ENCODE measurements at regions not wholly inside any gene's neighbourhood (a gene's known extent, or its start where the extent isn't known, plus 50 kb on each side); places are given as distances from the start of the nearest gene placed in this dataset.
"Not testable (repeated sequence)": the region's sequence is repeated elsewhere in the genome, so short reads cannot be mapped to it uniquely, and the experiment has no call there.

- intact Hi-C loops (cut with DNase I): no loop called here
- no peak for ATAC-seq
- no peak for DNase-seq (ENCODE audit: missing footprints)
These were observed 237.6 kb upstream of the DUSP10 start for GRCh38 chr1:221979444-221980032.

- intact Hi-C loops (cut with DNase I); ATAC-seq: not testable (repeated sequence)
These were observed 236.9 kb upstream of the DUSP10 start for GRCh38 chr1:221978631-221979334.

GRCh38 chr1:221973787-221974186 lies 231.9 kb upstream of the DUSP10 start:
- DNase-seq (ENCODE audit: missing footprints); ATAC-seq; intact Hi-C loops (cut with DNase I): not testable (repeated sequence)

More at GRCh38 chr1:221978631-221979334, 236.9 kb upstream of the DUSP10 start:
- not testable (repeated sequence) for DNase-seq (ENCODE audit: missing footprints)

GRCh38 chr1:221972276-221973235 lies 230.7 kb upstream of the DUSP10 start:
- ATAC-seq (no peak), DNase-seq (ENCODE audit: missing footprints) (no peak)
- intact Hi-C loops (cut with DNase I): no loop called here

- ATAC-seq: not testable (repeated sequence)
These were observed 229.1 kb upstream of the DUSP10 start for GRCh38 chr1:221971035-221971434.

GRCh38 chr1:221969298-221969858 lies 227.5 kb upstream of the DUSP10 start:
- ATAC-seq; DNase-seq (ENCODE audit: missing footprints): not testable (repeated sequence)

More at GRCh38 chr1:221971035-221971434, 229.1 kb upstream of the DUSP10 start:
- intact Hi-C loops (cut with DNase I); DNase-seq (ENCODE audit: missing footprints): not testable (repeated sequence)

GRCh38 chr1:221967538-221967937 lies 225.6 kb upstream of the DUSP10 start:
- ATAC-seq; DNase-seq (ENCODE audit: missing footprints); intact Hi-C loops (cut with DNase I): not testable (repeated sequence)

More at GRCh38 chr1:221969298-221969858, 227.5 kb upstream of the DUSP10 start:
- intact Hi-C loops (cut with DNase I): not testable (repeated sequence)

- intact Hi-C loops (cut with DNase I); DNase-seq (ENCODE audit: missing footprints); ATAC-seq: not testable (repeated sequence)
These were observed 225.0 kb upstream of the DUSP10 start for GRCh38 chr1:221966888-221967287.

- ATAC-seq; DNase-seq (ENCODE audit: missing footprints); intact Hi-C loops (cut with DNase I): not testable (repeated sequence)
These were observed 224.0 kb upstream of the DUSP10 start for GRCh38 chr1:221965891-221966290.

GRCh38 chr1:221965252-221965651 lies 223.4 kb upstream of the DUSP10 start:
- ATAC-seq (no peak), DNase-seq (ENCODE audit: missing footprints) (no peak)
- intact Hi-C loops (cut with DNase I): no loop called here

- DNase-seq (ENCODE audit: missing footprints) (no peak), ATAC-seq (no peak)
- intact Hi-C loops (cut with DNase I): no loop called here
These were observed 221.9 kb upstream of the DUSP10 start for GRCh38 chr1:221963742-221964141.

- DNase-seq (ENCODE audit: missing footprints) (no peak), ATAC-seq (no peak)
- intact Hi-C loops (cut with DNase I): no loop called here
These were observed 220.5 kb upstream of the DUSP10 start for GRCh38 chr1:221962385-221962784.

GRCh38 chr1:221961532-221962292 lies 219.8 kb upstream of the DUSP10 start:
- DNase-seq (ENCODE audit: missing footprints) (no peak), ATAC-seq (no peak)
- intact Hi-C loops (cut with DNase I): no loop called here

GRCh38 chr1:221958161-221958562 lies 216.3 kb upstream of the DUSP10 start:
- DNase-seq (ENCODE audit: missing footprints); ATAC-seq; intact Hi-C loops (cut with DNase I): not testable (repeated sequence)

GRCh38 chr1:221957350-221957749 lies 215.5 kb upstream of the DUSP10 start:
- DNase-seq (ENCODE audit: missing footprints); intact Hi-C loops (cut with DNase I); ATAC-seq: not testable (repeated sequence)

- ATAC-seq: no peak
- intact Hi-C loops (cut with DNase I): no loop called here
- DNase-seq (ENCODE audit: missing footprints): no peak
These were observed 208.1 kb upstream of the DUSP10 start for GRCh38 chr1:221949996-221950395.

- DNase-seq (ENCODE audit: missing footprints) (no peak), ATAC-seq (no peak)
- intact Hi-C loops (cut with DNase I): no loop called here
These were observed 206.6 kb upstream of the DUSP10 start for GRCh38 chr1:221948459-221948858.

- ATAC-seq: no peak
- intact Hi-C loops (cut with DNase I): no loop called here
- no peak for DNase-seq (ENCODE audit: missing footprints)
These were observed 205.8 kb upstream of the DUSP10 start for GRCh38 chr1:221947731-221948130.
